ENCODE measurements at regions not wholly inside any gene's neighbourhood (a gene's known extent, or its start where the extent isn't known, plus 50 kb on each side); places are given as distances from the start of the nearest gene placed in this dataset.

DNA sequence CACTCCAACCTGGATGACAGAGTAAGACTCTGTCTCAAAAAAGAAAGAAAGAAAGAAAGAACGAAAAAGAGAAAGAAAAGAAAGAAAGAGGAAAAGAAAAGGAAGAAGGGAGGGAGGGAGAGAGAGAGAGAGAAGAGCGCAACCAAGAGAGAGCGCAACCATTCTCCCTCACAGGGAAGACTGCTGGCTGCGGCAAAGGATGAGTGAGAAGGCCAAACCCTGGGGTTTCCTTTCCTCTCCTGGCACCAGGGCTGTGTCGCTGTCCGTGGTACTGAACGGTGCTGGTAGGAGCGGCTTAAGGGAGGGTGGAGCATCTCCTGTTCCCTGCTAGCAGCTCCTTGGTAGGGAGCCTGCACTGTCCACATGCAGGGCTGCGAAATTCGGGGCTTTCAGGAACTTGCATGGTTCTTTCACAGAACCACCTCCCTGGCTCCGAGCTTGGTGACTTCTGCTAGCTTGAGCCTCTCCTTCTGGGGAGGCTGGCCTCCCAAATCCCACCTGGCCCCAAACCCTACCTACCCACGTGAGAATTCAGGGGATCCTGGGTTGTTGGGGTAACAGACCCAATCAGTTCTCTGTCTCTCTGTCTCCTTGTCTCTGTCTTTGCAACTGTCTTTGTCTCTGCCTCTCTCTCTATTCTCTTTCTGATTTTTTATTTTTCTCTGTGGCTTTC is 51.1 kb upstream of the ZNRF4 start:
- Histone ChIP-seq H3K36me3 (no peaks in the 10 kb centered on the region), H3K9me3 (no peaks in the 10 kb centered on the region), H3K27me3 (peaks cover 0 to 10% (median 0%) of the 10 kb centered on the region in 3 donors), H3K27ac (no peak overlapping the region), H3K4me1 (no peaks in the 10 kb centered on the region), H3K4me3 (no peak overlapping the region)
- in situ Hi-C loops (cut with MboI; ENCODE audit: low sequenced_read_pairs in 4 of 4) (no loop called here), intact Hi-C loops (cut with DNase I; ENCODE audit: low total_unique reads) (no loop called here)
- no peak for ATAC-seq
- no peak for DNase-seq
- no peak for TF ChIP-seq POLR2A (IDR thresholded peaks at IDR 0.05)
- TF ChIP-seq, protein P1, sequence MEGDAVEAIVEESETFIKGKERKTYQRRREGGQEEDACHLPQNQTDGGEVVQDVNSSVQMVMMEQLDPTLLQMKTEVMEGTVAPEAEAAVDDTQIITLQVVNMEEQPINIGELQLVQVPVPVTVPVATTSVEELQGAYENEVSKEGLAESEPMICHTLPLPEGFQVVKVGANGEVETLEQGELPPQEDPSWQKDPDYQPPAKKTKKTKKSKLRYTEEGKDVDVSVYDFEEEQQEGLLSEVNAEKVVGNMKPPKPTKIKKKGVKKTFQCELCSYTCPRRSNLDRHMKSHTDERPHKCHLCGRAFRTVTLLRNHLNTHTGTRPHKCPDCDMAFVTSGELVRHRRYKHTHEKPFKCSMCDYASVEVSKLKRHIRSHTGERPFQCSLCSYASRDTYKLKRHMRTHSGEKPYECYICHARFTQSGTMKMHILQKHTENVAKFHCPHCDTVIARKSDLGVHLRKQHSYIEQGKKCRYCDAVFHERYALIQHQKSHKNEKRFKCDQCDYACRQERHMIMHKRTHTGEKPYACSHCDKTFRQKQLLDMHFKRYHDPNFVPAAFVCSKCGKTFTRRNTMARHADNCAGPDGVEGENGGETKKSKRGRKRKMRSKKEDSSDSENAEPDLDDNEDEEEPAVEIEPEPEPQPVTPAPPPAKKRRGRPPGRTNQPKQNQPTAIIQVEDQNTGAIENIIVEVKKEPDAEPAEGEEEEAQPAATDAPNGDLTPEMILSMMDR (IDR thresholded peaks at IDR 0.05 in 4 of 5, conservative IDR thresholded peaks at IDR 0.05 in 1 of 5), result no peak

Data from gastrocnemius medialis (tissue), 4 donors.